NCI-H1694 (cell line): ENCODE measurements at regions not wholly inside any gene's neighbourhood (a gene's known extent, or its start where the extent isn't known, plus 50 kb on each side); places are given as distances from the start of the nearest gene placed in this dataset.
"Not testable (repeated sequence)": the region's sequence is repeated elsewhere in the genome, so short reads cannot be mapped to it uniquely, and the experiment has no call there.

ENCODE experiments used
- DNase-seq: peaks from one replicate; lab custom pipeline; 2025; lab: John Stamatoyannopoulos, UW

- DNase-seq, result no peak
Observed at GRCh38 chr4:36601864-36602495, 320.6 kb downstream of the DTHD1 start.

GRCh38 chr4:36609661-36610060 is 328.2 kb downstream of the DTHD1 start:
- DNase-seq, result no peak

- DNase-seq, result no peak
Observed at GRCh38 chr4:36610628-36611027, 329.2 kb downstream of the DTHD1 start.

- not testable (repeated sequence) for DNase-seq
Observed at GRCh38 chr4:36613142-36613541, 331.7 kb downstream of the DTHD1 start.

DNA sequence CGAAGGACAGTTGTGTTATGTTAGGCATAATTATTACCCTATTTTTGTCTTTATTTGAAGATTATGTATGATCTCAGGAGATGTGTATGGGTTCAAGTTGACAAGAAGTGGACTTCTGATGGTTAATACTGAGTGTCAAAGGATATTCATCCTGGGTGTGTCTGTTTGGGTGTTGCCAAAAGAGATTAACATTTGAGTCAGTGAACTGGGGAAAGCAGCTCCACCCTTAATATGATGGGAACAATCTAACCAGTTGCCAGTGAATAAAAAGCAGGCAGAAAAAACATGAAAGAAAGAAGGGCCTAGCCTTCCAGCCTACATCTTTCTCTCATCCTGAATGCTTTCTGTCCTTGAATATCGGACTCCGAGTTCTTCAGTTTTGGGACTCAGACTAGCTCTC is 332.6 kb downstream of the DTHD1 start:
- DNase-seq, result no peak

DNA sequence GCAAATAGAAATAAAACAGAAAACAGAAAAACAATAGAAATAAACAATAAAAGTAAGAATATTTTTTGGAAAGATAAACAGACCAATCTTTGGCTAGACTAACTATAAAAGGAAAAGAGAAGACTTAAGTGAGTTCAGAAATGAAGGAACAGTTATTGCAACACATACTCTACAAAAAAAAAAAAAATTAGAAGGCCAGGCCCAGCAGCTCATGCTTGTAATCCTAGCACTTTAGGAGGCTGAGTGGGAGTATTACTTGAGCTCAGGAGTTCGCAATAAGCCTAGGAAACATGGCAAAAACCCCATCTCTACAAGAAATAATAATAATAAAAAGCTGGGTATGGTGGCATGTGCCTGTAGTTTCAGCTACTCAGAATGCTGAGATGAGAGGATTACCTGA is 336.7 kb downstream of the DTHD1 start:
- DNase-seq, result no peak

DNA sequence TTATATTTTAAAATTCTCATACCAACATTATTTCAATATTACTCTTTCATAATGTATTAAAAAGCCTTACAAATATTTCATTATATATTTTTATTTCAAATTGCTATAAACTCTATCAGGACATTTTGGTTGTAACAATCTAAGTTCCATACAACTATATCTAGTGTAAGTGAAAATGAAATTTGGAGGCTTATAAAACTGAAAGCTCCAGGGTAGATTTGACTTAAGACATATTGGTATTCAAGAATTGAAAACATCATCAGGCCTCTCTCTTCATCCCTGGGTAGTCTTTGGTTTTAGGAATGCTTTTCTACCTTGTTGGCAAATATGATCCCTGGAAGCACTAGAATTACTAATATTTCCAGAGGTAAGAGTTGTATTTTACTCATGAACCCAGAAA is 342.6 kb downstream of the DTHD1 start:
- DNase-seq, result no peak

DNA sequence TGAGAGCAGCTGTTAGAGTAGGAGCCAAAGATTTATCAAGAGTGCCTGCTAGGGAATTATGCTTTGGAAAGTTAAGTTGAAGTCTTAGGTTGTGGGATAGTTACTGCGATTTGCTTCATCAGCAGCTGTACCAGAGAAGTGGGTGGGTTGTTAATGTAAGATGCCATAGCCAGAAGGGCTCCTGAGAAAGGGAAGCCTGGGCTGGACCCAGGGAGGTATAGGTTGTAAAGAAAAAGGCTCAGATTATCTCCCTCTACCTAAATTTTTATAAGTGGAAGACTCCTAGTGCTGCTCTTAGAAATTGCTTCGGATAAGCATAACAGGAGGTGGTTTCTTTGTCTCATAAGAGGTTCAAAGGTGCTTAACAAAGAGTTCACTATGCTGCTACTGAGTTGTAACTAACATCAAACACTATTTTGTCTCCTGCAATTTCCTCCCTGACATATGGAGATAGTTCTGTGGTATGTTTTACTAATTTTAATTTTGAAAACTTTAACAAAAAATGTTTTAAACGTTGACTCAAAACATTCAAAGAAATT is 356.9 kb downstream of the DTHD1 start:
- no peak for DNase-seq

DNA sequence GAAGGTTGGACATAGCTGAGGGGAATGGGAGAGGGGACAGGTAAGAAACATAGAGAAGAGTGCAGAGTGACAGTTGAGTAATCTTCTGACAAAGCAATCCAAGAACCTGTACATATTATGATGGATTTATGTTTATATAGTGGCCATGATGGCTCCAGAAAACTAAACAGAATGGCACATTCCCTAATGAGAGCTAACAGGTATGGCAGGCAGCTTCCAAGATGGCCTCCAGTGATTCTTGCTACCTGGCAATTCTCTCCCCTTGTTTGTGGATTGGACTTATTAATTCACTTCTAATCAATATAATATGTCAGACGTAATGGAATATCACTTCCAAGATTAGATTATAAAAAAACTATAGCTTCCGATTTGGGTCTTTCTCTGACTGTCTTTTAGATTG is 359.5 kb downstream of the DTHD1 start:
- DNase-seq, result no peak

- no peak for DNase-seq
Observed at GRCh38 chr4:36651253-36651652, 369.8 kb downstream of the DTHD1 start.

DNA sequence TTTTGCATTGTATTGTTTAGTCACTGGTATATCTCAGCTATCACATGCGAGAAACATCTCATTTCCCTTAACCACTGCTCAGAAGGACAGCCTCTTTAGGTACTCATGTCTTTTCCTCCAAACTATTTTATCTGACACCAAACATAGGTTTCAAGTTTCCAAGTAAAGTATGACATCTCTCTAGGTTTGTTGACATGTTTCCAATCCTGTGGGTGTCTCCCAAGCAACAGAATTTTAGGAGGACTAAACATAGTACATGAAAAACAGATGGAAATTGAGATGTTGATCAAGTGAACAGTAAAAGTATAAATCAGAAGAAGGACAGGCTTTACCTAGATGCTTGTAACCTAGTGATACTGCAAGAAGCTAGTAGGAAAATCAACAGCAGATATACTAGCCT is 371.4 kb downstream of the DTHD1 start:
- no peak for DNase-seq

DNA sequence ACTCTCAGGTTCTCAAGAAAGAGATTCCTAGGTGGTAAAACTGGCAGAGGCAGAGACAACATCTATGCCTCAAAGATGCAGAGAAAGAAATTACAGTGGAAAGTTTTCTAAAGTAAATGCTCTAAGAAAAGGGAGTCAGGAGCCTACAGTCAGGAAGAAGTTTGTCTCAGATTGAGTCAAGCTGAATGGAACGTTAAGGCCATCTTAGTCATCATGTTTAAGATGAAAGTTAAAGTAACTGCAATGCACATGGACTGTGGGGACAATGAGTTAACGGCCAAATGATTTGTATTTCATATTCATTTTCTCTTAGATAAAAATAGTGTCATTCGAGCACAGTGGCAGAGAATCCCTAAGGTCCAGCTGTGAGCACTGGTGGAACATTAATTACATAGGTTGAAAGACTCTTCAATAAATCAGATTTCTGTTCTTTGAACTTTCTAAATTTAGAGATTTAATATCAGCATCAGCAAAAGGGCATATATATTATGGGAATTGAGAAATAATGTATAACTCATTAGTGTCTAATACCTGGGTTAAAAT is 384.6 kb downstream of the DTHD1 start:
- no peak for DNase-seq

GRCh38 chr4:36675436-36675835 is 394.0 kb downstream of the DTHD1 start:
- no peak for DNase-seq

GRCh38 chr4:36676139-36677050 is 395.0 kb downstream of the DTHD1 start:
- DNase-seq, result no peak

- DNase-seq, result no peak
Observed at GRCh38 chr4:36677112-36677511, 395.7 kb downstream of the DTHD1 start.

DNA sequence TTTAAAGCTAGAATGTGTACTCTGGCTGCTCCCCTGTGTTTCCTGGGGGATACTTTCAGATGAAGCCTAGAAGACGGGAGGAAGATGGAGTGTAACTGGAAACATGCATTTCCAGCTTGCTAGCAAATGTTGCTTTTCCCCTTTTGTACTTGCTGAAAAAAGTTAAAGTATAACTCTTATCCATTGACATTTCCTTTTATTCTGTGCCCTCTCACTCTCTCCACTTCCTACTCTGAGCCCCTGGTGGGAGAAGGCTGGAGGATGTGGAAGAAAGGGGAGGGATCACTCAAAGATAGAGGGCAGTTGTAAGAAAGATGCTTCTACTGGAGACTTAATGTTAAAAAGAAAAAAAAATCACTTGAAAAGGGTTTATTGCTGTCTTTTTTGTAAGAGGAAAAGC is 396.5 kb downstream of the DTHD1 start:
- no peak for DNase-seq

- DNase-seq, result no peak
Observed at GRCh38 chr4:36687681-36688080, 406.3 kb downstream of the DTHD1 start.

- peak; percentile 87 for DNase-seq
Observed at GRCh38 chr4:36692586-36692985, 411.2 kb downstream of the DTHD1 start.

DNA sequence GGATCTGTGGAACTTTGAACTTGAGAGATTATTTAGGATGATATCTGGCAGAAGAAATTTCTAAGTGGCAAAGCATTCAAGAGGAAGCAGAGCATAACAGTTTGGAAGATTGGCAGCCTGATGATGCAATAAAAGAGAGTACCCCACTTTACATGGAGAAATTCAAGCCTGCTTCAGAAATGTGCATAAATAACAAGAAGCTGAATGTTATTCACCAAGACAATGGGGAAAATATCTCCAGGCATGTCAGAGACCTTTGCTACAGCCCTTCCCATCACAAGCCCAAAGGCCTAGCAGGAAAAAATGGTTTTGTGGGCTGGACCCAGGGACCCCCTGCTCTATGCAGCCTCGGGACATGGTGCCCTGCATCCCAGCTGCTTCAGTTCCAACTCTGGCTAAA is 420.8 kb downstream of the DTHD1 start:
- no peak for DNase-seq

DNA sequence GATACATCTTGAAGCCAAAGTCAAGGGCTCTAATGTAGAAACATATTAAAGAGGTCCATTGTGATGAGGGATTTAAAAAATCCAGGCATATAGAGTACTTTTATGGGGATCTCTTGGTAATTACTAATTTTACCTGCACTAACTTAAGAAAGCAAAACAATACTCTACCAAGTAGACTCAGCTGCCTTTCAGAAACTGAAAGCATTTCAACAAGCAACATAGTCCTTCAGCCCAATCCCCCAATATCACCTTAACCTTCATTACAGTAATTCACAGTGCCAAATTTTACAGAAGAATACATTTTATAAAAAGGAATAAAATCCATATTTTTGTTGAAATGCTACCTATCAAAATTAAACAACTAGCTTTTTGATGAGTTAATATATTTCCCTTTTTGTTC is 422.9 kb downstream of the DTHD1 start:
- DNase-seq, result no peak

DNA sequence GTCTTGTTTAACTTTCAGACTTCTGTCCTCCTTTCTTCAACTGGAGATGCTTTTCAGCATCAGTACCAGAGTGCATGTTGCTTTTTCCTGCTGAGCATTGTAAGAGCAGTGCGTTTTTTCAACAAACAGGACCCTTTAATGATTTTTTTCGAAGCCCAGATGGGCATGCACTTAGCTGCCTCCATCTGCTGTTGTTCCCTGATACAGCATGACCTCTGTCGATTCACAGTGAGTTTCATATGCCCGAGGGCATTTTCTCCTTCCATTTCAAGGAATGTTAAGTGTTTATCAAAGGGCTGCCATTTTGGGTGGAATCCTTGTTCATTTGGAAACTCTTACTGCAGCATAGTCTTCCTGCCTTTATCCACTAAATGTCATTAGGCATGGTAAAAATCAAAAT is 428.6 kb downstream of the DTHD1 start:
- DNase-seq, result peak; percentile 39

- DNase-seq, result no peak
Observed at GRCh38 chr4:36712013-36712412, 430.6 kb downstream of the DTHD1 start.

DNA sequence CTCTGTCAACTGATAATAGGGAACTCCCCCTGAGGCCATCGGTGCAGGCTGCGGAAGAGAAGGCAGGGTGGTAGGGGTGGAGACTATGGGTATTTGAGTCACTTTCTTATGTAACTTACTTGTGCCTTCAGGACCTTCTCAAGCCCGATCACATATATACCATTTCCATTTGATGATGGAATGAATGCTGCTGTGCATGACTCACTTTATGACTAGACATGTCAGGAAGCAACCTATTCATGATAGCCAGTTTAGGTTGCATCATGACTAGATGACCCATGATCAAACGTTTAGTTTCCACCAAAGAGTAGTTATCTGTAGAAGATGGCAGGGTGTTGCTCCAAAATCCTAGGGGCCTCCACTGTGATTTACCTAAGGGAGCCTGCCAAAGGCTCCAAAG is 435.5 kb downstream of the DTHD1 start:
- DNase-seq, result no peak
